ENCODE measurements at regions not wholly inside any gene's neighbourhood (a gene's known extent, or its start where the extent isn't known, plus 50 kb on each side); places are given as distances from the start of the nearest gene placed in this dataset.

GRCh38 chr22:22432937-22433336, 75.6 kb downstream of the ZNF280B start:
- 19% methylated on average over 3 of the region's 3 CpGs for WGBS (ENCODE audit: missing lambda C conversion rate)
- no peak for ATAC-seq
- H3K4me1 ChIP-seq = no peaks in the 10 kb centered on the region
- ChIA-PET POLR2A (no interaction called here), CTCF (interaction anchor here (3.6 to 3.9 kb wide), 2 partner anchors 12 to 522 kb away, joined by 22 to 30 read pairs; no protein-coding TSS in a partner anchor)
- FAIRE-seq = no peak
- H3K4me2 ChIP-seq = no peak overlapping the region
- H3K9me3 ChIP-seq = no peaks in the 10 kb centered on the region
- no peak for DNase-seq (ENCODE audit: low read depth in 1 of 2, low spot score in 1 of 2)
- TF ChIP-seq, protein P1, sequence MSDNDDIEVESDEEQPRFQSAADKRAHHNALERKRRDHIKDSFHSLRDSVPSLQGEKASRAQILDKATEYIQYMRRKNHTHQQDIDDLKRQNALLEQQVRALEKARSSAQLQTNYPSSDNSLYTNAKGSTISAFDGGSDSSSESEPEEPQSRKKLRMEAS (IDR thresholded peaks at IDR 0.05) = no peak
- TF ChIP-seq, protein P2, sequence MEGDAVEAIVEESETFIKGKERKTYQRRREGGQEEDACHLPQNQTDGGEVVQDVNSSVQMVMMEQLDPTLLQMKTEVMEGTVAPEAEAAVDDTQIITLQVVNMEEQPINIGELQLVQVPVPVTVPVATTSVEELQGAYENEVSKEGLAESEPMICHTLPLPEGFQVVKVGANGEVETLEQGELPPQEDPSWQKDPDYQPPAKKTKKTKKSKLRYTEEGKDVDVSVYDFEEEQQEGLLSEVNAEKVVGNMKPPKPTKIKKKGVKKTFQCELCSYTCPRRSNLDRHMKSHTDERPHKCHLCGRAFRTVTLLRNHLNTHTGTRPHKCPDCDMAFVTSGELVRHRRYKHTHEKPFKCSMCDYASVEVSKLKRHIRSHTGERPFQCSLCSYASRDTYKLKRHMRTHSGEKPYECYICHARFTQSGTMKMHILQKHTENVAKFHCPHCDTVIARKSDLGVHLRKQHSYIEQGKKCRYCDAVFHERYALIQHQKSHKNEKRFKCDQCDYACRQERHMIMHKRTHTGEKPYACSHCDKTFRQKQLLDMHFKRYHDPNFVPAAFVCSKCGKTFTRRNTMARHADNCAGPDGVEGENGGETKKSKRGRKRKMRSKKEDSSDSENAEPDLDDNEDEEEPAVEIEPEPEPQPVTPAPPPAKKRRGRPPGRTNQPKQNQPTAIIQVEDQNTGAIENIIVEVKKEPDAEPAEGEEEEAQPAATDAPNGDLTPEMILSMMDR (IDR thresholded peaks at IDR 0.05) = no peak
- TF ChIP-seq, protein P3, sequence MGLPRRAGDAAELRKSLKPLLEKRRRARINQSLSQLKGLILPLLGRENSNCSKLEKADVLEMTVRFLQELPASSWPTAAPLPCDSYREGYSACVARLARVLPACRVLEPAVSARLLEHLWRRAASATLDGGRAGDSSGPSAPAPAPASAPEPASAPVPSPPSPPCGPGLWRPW (IDR thresholded peaks at IDR 0.05) = no peak
- TF ChIP-seq TFCP2L1 (CRISPR knock-in tag; IDR thresholded peaks at IDR 0.05) = no peak
- no peak for TF ChIP-seq BHLHE40 (IDR thresholded peaks at IDR 0.05; ENCODE audit: low read depth, low read length)
- no peak for TF ChIP-seq ZC3H11A (IDR thresholded peaks at IDR 0.05)
- no peak for TF ChIP-seq JUNB (IDR thresholded peaks at IDR 0.05)
- no peak for TF ChIP-seq RAD21 (conservative IDR thresholded peaks at IDR 0.05 in 1 of 2, IDR thresholded peaks at IDR 0.05 in 1 of 2)
- no peak for TF ChIP-seq EHMT2 (IDR thresholded peaks at IDR 0.05; ENCODE audit: low read depth)
- TF ChIP-seq CHD2 (IDR thresholded peaks at IDR 0.05; ENCODE audit: low read length, partially characterized antibody) = no peak
- TF ChIP-seq PBX3 (IDR thresholded peaks at IDR 0.05) = no peak
- TF ChIP-seq KDM1A (IDR thresholded peaks at IDR 0.05; ENCODE audit: low read depth) = no peak
- no peak for TF ChIP-seq CEBPB (IDR thresholded peaks at IDR 0.05)
- no peak for TF ChIP-seq MAFK (IDR thresholded peaks at IDR 0.05; ENCODE audit: partially characterized antibody)
- TF ChIP-seq HDAC2 (IDR thresholded peaks at IDR 0.05) = no peak
- no peak for TF ChIP-seq NPAS2 (CRISPR knock-in tag; IDR thresholded peaks at IDR 0.05; ENCODE audit: borderline replicate concordance)
- TF ChIP-seq TP53 (CRISPR knock-in tag; IDR thresholded peaks at IDR 0.05) = no peak
- no peak for TF ChIP-seq NFE2L2 (conservative IDR thresholded peaks at IDR 0.05; ENCODE audit: low read length)
- TF ChIP-seq E2F6 (IDR thresholded peaks at IDR 0.05; ENCODE audit: borderline replicate concordance, low read depth) = no peak
- TF ChIP-seq POLR2AphosphoS2 (conservative IDR thresholded peaks at IDR 0.05; ENCODE audit: low read length) = no peak
- H3K27ac ChIP-seq = no peak overlapping the region
- no peak overlapping the region for H3K4me3 ChIP-seq

DNA sequence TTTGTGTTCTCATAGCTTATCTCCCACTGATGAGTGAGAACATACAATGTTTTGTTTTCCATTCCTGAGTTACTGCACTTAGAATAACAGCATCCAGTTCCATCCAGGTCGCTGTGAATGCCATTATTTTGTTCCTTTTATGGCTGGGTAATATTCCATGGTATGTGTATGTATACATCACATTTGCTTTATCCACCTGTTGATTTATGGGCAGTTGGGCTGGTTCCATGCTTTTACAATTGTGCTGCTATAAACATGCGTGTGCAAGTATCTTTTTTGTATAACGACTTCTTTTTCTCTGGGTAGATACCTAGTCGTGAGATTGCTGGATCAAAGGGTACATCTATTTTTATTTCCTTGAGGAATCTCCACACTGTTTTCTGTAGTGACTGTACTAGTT, 74.8 kb downstream of the ZNF280B start:
- no peak for FAIRE-seq

More for the DNA sequence above, 74.8 kb downstream of the ZNF280B start:
- WGBS (ENCODE audit: missing lambda C conversion rate) = 28% methylated on average over 4 of the region's 4 CpGs
- POLR2A ChIA-PET = no interaction called here
- Histone ChIP-seq H3K4me3 (no peak overlapping the region), H3K4me2 (no peak overlapping the region), H3K4me1 (no peaks in the 10 kb centered on the region), H3K27ac (no peak overlapping the region), H3K9me3 (no peaks in the 10 kb centered on the region)
- TF ChIP-seq, protein P4, sequence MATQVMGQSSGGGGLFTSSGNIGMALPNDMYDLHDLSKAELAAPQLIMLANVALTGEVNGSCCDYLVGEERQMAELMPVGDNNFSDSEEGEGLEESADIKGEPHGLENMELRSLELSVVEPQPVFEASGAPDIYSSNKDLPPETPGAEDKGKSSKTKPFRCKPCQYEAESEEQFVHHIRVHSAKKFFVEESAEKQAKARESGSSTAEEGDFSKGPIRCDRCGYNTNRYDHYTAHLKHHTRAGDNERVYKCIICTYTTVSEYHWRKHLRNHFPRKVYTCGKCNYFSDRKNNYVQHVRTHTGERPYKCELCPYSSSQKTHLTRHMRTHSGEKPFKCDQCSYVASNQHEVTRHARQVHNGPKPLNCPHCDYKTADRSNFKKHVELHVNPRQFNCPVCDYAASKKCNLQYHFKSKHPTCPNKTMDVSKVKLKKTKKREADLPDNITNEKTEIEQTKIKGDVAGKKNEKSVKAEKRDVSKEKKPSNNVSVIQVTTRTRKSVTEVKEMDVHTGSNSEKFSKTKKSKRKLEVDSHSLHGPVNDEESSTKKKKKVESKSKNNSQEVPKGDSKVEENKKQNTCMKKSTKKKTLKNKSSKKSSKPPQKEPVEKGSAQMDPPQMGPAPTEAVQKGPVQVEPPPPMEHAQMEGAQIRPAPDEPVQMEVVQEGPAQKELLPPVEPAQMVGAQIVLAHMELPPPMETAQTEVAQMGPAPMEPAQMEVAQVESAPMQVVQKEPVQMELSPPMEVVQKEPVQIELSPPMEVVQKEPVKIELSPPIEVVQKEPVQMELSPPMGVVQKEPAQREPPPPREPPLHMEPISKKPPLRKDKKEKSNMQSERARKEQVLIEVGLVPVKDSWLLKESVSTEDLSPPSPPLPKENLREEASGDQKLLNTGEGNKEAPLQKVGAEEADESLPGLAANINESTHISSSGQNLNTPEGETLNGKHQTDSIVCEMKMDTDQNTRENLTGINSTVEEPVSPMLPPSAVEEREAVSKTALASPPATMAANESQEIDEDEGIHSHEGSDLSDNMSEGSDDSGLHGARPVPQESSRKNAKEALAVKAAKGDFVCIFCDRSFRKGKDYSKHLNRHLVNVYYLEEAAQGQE (IDR thresholded peaks at IDR 0.05) = no peak
- TF ChIP-seq ZC3H11A (IDR thresholded peaks at IDR 0.05) (no peak), TFCP2L1 (CRISPR knock-in tag; IDR thresholded peaks at IDR 0.05) (no peak)
- DNase-seq (ENCODE audit: low read depth in 1 of 2, low spot score in 1 of 2) = no peak
- CTCF ChIA-PET = no interaction called here
- ATAC-seq = no peak

Small RNAs in the stretch of these regions (small RNA-seq; reads per million reads assigned to genes)
- 0 reads per million in 6 experiments for gene AC245291.3
- gene IGLVVII-41-1 = 0 reads per million in 6 experiments

Data from A549 (cell line).